GM12878 (cell line): ENCODE measurements at regions not wholly inside any gene's neighbourhood (a gene's known extent, or its start where the extent isn't known, plus 50 kb on each side); places are given as distances from the start of the nearest gene placed in this dataset.

Source experiments
- ATAC-seq: fragments of 200-7000 bp; cut with Tn5 transposase; 3 replicates; pipeline ENCODE4 v1.9.1; 2020; ENCODE audit warnings: mild to moderate bottlenecking, moderate library complexity
- BruUV-seq: library from RNA; stranded (reverse); fragments of 400-500 nt; replicated peaks from 2 replicates; lab custom pipeline; 2021; lab: Mats Ljungman, UMichigan
- CTCF ChIA-PET: fragments of 300-600 bp; sonication (Branson Sonifier 250); formaldehyde crosslinking; extraction: SDS; loops from one replicate; lab custom pipeline; 2021; ENCODE audit warnings: inconsistent platforms; lab: Yijun Ruan, JAX
- POLR2A ChIA-PET: fragments of 350-600 bp; formaldehyde crosslinking; extraction: SDS; loops from one replicate; lab custom pipeline; 2021; ENCODE audit warnings: inconsistent platforms; lab: Charles Lee
- RAD21 ChIA-PET: fragments of 300-600 bp; sonication (Branson Sonifier 250); formaldehyde crosslinking; loops from one replicate; lab custom pipeline; 2023; ENCODE audit warnings: antibody characterized with exemption; ENCODE audit not compliant: unreplicated experiment; lab: Charles Lee
- SMC1A ChIA-PET: fragments of 300-600 bp; sonication (Branson Sonifier 250); formaldehyde crosslinking; loops from one replicate; lab custom pipeline; 2023; ENCODE audit not compliant: unreplicated experiment, uncharacterized antibody; lab: Charles Lee
- DNase-seq: peaks from one replicate; pipeline ENCODE4 v3.0.0-alpha.2; 2011; ENCODE audit warnings: low read depth, low spot score
- FAIRE-seq: peaks from 3 replicates; lab custom pipeline; 2011; peaks lifted over from hg19 to GRCh38; lab: Jason Lieb, UNC
- H2AFZ ChIP-seq: 2 replicates; pipeline ENCODE4 v1.6.0; 2011; ENCODE audit warnings: low read depth, low read length, control low read depth; ENCODE audit not compliant: control insufficient read depth
- H3K27ac ChIP-seq: 2 replicates; pipeline ENCODE4 v1.5.1; 2011; ENCODE audit warnings: control low read depth; ENCODE audit not compliant: control insufficient read depth, insufficient read depth
- H3K27me3 ChIP-seq, 2 experiments: replicated peaks in 1 of 2; 2 replicates each; pipeline versions ENCODE4 v1.6.0 to v1.6.1; 2011; ENCODE audit warnings: low read length in 1 of 2; ENCODE audit not compliant: control insufficient read depth in 2 of 2, insufficient read depth in 2 of 2
- H3K36me3 ChIP-seq, 2 experiments: 2 replicates each; pipeline ENCODE4 v1.5.1; 2011; ENCODE audit warnings: low read length in 1 of 2; ENCODE audit not compliant: control insufficient read depth in 2 of 2, insufficient read depth in 2 of 2
- H3K4me1 ChIP-seq: 2 replicates; pipeline ENCODE4 v1.6.1; 2011; ENCODE audit warnings: mild to moderate bottlenecking, low read length, moderate library complexity, mixed read lengths; ENCODE audit not compliant: control insufficient read depth, insufficient read depth
- H3K4me2 ChIP-seq: 2 replicates; pipeline ENCODE4 v1.6.0; 2011; ENCODE audit warnings: control low read depth; ENCODE audit not compliant: control insufficient read depth, insufficient read depth
- H3K4me3 ChIP-seq: fragments of 200-600 bp; sonication (generic); 2 replicates; pipeline ENCODE4 v1.5.1; 2016
- H3K79me2 ChIP-seq: 2 replicates; pipeline ENCODE4 v1.6.0; 2011; ENCODE audit warnings: low read length; ENCODE audit not compliant: control insufficient read depth, insufficient read depth
- H3K9ac ChIP-seq: 2 replicates; pipeline ENCODE4 v1.8.0; 2011; ENCODE audit warnings: low read length, control low read depth, mixed read lengths; ENCODE audit not compliant: control insufficient read depth, insufficient read depth
- H3K9me3 ChIP-seq: replicated peaks from 3 replicates; pipeline ENCODE4 v1.5.1; 2011; ENCODE audit warnings: mild to moderate bottlenecking, low read length; ENCODE audit not compliant: control insufficient read depth, insufficient read depth
- H4K20me1 ChIP-seq: 2 replicates; pipeline ENCODE4 v1.6.0; 2011; ENCODE audit not compliant: control insufficient read depth, insufficient read depth
- ATF7 ChIP-seq: fragments of 450-650 bp; IDR thresholded peaks from 2 replicates; pipeline ENCODE4 v1.6.1; 2016; ENCODE audit warnings: low read depth, mild to moderate bottlenecking
- BCL11A ChIP-seq: IDR thresholded peaks from 2 replicates; pipeline ENCODE4 v1.6.1; 2011; ENCODE audit warnings: low read depth, low read length
- BHLHE40 ChIP-seq, 2 experiments: fragments of 450-650 bp in 1 of 2; IDR thresholded peaks; 2 replicates each; pipeline ENCODE4 v1.6.1; 2011 to 2017; ENCODE audit warnings: low read depth in 2 of 2, borderline replicate concordance in 1 of 2, improper control_type of control experiment in 1 of 2, low read length in 1 of 2, mild to moderate bottlenecking in 1 of 2
- BMI1 ChIP-seq: fragments of 450-650 bp; IDR thresholded peaks from 2 replicates; pipeline ENCODE4 v1.6.1; 2016; ENCODE audit warnings: mild to moderate bottlenecking, moderate library complexity, borderline replicate concordance
- CHD2 ChIP-seq: IDR thresholded peaks from 2 replicates; pipeline ENCODE4 v1.6.1; 2011; ENCODE audit warnings: low read depth, low read length, improper control_type of control experiment, borderline replicate concordance
- GATAD2B ChIP-seq: fragments of 450-650 bp; conservative IDR thresholded peaks from 2 replicates; pipeline ENCODE4 v1.6.1; 2017; ENCODE audit warnings: low read depth, mild to moderate bottlenecking, moderate library complexity
- IKZF1 ChIP-seq: fragments of 450-650 bp; conservative IDR thresholded peaks from 2 replicates; pipeline ENCODE4 v1.6.1; 2017; ENCODE audit warnings: antibody characterized with exemption, mild to moderate bottlenecking
- MEF2B ChIP-seq: fragments of 450-650 bp; IDR thresholded peaks from 2 replicates; pipeline ENCODE4 v1.6.1; 2018; ENCODE audit warnings: mild to moderate bottlenecking, moderate library complexity; ENCODE audit not compliant: partially characterized antibody, poor library complexity, severe bottlenecking
- MTA2 ChIP-seq: fragments of 450-650 bp; IDR thresholded peaks from 2 replicates; pipeline ENCODE4 v1.6.1; 2016; ENCODE audit warnings: low read depth, mild to moderate bottlenecking, moderate library complexity
- NFYB ChIP-seq: IDR thresholded peaks from 2 replicates; pipeline ENCODE4 v1.6.1; 2011; ENCODE audit warnings: low read depth, mild to moderate bottlenecking, low read length, improper control_type of control experiment, moderate library complexity; ENCODE audit not compliant: insufficient read depth
- RAD21 ChIP-seq: IDR thresholded peaks from 2 replicates; pipeline ENCODE4 v1.6.1; 2011; ENCODE audit warnings: mild to moderate bottlenecking, low read depth, low read length, moderate library complexity; ENCODE audit not compliant: insufficient read depth
- RUNX3 ChIP-seq: IDR thresholded peaks from 2 replicates; pipeline ENCODE4 v1.6.1; 2012; ENCODE audit warnings: low read length, inconsistent platforms
- SPI1 ChIP-seq: IDR thresholded peaks from 2 replicates; pipeline ENCODE4 v1.6.1; 2011; ENCODE audit warnings: low read depth, mild to moderate bottlenecking, low read length, moderate library complexity, borderline replicate concordance; ENCODE audit not compliant: insufficient read depth
- STAT1 ChIP-seq: fragments of 450-650 bp; conservative IDR thresholded peaks from 2 replicates; pipeline ENCODE4 v1.6.1; 2014; ENCODE audit warnings: antibody characterized with exemption, mild to moderate bottlenecking
- YY1 ChIP-seq: IDR thresholded peaks from 2 replicates; pipeline ENCODE4 v1.6.1; 2011; ENCODE audit warnings: low read depth, mild to moderate bottlenecking, low read length
- ZNF384 ChIP-seq: IDR thresholded peaks from 2 replicates; pipeline ENCODE4 v1.6.1; 2012; ENCODE audit warnings: low read depth, mild to moderate bottlenecking, low read length, improper control_type of control experiment, borderline replicate concordance
- WGBS: methylation state at CpG from one replicate; pipeline ENCODE4 v1.1.6; 2016; ENCODE audit warnings: low lambda C conversion rate; ENCODE audit not compliant: insufficient replicate concordance, insufficient coverage; ENCODE audit errors: missing lambda C conversion rate; 5-methylcytosine and 5-hydroxymethylcytosine counted together
- in situ Hi-C: fragments of 300-500 bp; cut with MboI; formaldehyde crosslinking; loops from 9 replicates; pipeline ENCODE4 v1.14.3; 2018; ENCODE audit warnings: mixed read lengths
- intact Hi-C: fragments of 100-400 bp; cut with micrococcal nuclease; formaldehyde crosslinking; loops from one replicate; pipeline ENCODE4 v1.14.2; 2022; ENCODE audit not compliant: unreplicated experiment
- TF ChIP-seq, protein P1 (sequence below): IDR thresholded peaks from 2 replicates; pipeline ENCODE4 v1.6.1; 2011; ENCODE audit warnings: low read depth, mild to moderate bottlenecking, low read length, moderate library complexity, borderline replicate concordance; ENCODE audit errors: extremely low read depth
- TF ChIP-seq, protein P2 (sequence below): fragments of 450-650 bp; IDR thresholded peaks from 2 replicates; pipeline ENCODE4 v1.6.1; 2017; ENCODE audit warnings: mild to moderate bottlenecking, moderate library complexity

DNA sequence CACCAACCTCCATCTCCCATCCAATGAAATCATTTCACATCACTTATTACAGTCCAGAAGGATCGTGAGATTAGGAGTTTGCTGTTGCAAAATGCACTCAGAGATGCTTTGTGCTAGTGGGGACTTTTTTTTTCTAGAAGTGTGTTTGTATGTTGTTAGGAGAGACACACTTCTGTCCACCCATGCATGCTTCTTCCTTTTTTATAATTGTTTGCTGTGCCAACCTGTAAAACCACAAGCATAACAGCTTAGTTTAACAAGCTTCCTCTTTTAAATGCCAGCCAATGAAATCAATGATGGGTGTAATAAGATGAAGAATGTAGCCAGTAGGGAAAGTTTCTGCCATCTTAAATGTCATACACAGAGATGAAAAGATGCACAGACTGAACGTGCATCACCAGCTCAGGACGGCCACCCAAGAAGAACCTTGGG is 305.6 kb upstream of the STT3B start:
- peaks cover 45% of the 10 kb centered on the region for H3K4me1 ChIP-seq
- ChIA-PET POLR2A (interaction anchor here (0.7 to 11.3 kb wide), 8 partner anchors 8 to 305 kb away, joined by 3 to 109 read pairs (median 4); partner anchors contain the start of gene STT3B), CTCF (interaction anchor here (0.8 to 3.6 kb wide), 7 partner anchors 8 to 20 kb away, joined by 3 to 20 read pairs (median 6); no protein-coding TSS in a partner anchor), RAD21 (interaction anchor here (0.7 to 20.2 kb wide), 10 partner anchors 8 to 397 kb away, joined by 3 to 381 read pairs (median 4); partner anchors contain the start of gene STT3B), SMC1A (interaction anchor here (0.8 to 14.7 kb wide), 22 partner anchors 8 to 433 kb away, joined by 3 to 378 read pairs (median 4); no protein-coding TSS in a partner anchor)
- in situ Hi-C loops (no loop called here), intact Hi-C loops (loop anchor here (2.0 kb wide), 1 partner anchor 18 kb away; no protein-coding TSS in a partner anchor)
- no peak overlapping the region for H3K4me2 ChIP-seq
- peak overlapping the region; percentile 64 for H2AFZ ChIP-seq
- H3K4me3 ChIP-seq = no peak overlapping the region
- no TSS peak for BruUV-seq
- H3K27me3 ChIP-seq = no peaks in the 10 kb centered on the region
- ATAC-seq (peak; percentile 80), FAIRE-seq (no peak), DNase-seq (peak; percentile 80)
- H3K9ac ChIP-seq = no peak overlapping the region; the same call in 1 of the 2 replicates
- no peaks in the 10 kb centered on the region; a peak in 1 of 4 replicates for H3K36me3 ChIP-seq
- H3K79me2 ChIP-seq = no peaks in the 10 kb centered on the region; the same call in 1 of the 2 replicates
- peaks cover 6% of the 10 kb centered on the region; the same call in 2 of the 3 replicates for H3K9me3 ChIP-seq
- 12% methylated on average over 3 of the region's 3 CpGs for WGBS
- H3K27ac ChIP-seq = peak overlapping the region; percentile 44
- H4K20me1 ChIP-seq = no peaks in the 10 kb centered on the region
- TF ChIP-seq GATAD2B (peak; percentile 38; the same call in 1 of the 2 replicates), ATF7 (0 out of 2 replicates have a peak, but pooled peaks have one; percentile 22), YY1 (no peak), RUNX3 (peak; percentile 78), RAD21 (no peak), MTA2 (peak; percentile 95), BHLHE40 (IDR thresholded peaks at IDR 0.05; ENCODE audit: borderline replicate concordance in 1 of 2, low read depth in 2 of 2, low read length in 1 of 2) (peak; percentile 51 to 69; a peak in 3 of 4 replicates), CHD2 (no peak), BCL11A (0 out of 2 replicates have a peak, but pooled peaks have one; percentile 44), BMI1 (0 out of 2 replicates have a peak, but pooled peaks have one; percentile 25), MEF2B (no peak), IKZF1 (peak; percentile 38), SPI1 (peak; percentile 41; the same call in 1 of the 2 replicates), STAT1 (no peak), NFYB (peak; percentile 53; the same call in 1 of the 2 replicates), ZNF384 (peak; percentile 20; the same call in 1 of the 2 replicates)
- TF ChIP-seq, protein P1, sequence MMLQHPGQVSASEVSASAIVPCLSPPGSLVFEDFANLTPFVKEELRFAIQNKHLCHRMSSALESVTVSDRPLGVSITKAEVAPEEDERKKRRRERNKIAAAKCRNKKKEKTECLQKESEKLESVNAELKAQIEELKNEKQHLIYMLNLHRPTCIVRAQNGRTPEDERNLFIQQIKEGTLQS = no peak
- TF ChIP-seq, protein P2, sequence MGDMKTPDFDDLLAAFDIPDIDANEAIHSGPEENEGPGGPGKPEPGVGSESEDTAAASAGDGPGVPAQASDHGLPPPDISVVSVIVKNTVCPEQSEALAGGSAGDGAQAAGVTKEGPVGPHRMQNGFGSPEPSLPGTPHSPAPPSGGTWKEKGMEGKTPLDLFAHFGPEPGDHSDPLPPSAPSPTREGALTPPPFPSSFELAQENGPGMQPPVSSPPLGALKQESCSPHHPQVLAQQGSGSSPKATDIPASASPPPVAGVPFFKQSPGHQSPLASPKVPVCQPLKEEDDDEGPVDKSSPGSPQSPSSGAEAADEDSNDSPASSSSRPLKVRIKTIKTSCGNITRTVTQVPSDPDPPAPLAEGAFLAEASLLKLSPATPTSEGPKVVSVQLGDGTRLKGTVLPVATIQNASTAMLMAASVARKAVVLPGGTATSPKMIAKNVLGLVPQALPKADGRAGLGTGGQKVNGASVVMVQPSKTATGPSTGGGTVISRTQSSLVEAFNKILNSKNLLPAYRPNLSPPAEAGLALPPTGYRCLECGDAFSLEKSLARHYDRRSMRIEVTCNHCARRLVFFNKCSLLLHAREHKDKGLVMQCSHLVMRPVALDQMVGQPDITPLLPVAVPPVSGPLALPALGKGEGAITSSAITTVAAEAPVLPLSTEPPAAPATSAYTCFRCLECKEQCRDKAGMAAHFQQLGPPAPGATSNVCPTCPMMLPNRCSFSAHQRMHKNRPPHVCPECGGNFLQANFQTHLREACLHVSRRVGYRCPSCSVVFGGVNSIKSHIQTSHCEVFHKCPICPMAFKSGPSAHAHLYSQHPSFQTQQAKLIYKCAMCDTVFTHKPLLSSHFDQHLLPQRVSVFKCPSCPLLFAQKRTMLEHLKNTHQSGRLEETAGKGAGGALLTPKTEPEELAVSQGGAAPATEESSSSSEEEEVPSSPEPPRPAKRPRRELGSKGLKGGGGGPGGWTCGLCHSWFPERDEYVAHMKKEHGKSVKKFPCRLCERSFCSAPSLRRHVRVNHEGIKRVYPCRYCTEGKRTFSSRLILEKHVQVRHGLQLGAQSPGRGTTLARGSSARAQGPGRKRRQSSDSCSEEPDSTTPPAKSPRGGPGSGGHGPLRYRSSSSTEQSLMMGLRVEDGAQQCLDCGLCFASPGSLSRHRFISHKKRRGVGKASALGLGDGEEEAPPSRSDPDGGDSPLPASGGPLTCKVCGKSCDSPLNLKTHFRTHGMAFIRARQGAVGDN = peak; percentile 53; the same call in 1 of the 2 replicates
